ENCODE measurements at regions not wholly inside any gene's neighbourhood (a gene's known extent, or its start where the extent isn't known, plus 50 kb on each side); places are given as distances from the start of the nearest gene placed in this dataset.

DNA sequence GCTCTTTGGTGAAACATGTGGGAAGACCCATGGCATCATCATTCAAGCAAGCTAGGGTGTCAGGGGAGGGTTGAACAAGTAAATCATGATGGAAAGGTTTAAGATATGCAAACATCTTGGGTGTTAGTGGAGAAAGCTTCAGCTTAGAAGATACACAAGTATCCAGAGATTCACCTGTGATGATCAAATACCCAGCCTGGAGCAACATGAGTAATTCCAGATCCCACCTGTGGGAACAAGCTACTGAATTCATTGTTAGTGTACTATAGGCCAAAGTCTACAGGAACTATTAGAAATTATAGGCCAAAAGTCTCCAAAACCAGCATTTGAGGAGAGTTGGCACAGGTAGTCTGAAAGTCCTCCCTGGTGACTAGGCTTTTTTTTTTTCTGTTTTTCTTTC, 499.9 kb downstream of the NUF2 start:
- no peak for DNase-seq

DNA sequence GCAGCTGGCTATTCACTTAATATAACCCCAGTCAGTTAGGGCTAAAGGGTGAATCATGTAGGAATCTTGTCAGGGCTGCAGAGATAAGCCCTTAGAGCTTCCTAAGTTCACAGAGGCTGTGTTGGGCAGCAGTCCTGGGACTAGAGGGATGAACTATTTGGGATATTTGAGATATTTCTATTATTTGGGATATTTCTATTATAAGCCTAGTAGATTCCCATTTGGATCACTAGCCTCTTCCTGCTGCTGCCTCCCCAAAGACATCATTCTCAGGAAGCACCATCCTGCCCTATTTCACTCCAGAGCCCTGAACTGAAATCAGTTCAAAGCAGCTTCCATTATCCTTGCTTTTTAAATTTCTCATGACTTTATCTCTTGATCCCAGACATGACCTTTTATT, 501.3 kb downstream of the NUF2 start:
- no peak for DNase-seq

DNA sequence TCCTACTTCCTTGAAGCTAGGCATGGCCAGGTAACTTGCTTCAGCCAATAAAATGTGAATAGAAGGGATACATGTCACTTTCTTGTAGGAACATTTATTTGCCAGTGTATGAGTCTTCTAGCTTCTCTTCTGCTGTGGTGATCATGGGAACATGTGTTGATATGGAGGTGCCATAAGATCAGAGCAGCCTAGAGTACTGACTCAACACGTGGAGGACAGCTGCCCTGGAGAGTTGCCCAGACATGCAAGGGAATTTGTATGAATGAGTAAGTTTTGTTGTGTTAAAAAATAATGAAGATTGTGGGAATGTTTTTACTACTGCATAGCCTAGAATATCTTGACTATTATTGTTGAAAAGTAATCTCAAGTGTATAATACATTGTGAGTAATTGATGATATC, 502.3 kb downstream of the NUF2 start:
- no peak for DNase-seq

DNA sequence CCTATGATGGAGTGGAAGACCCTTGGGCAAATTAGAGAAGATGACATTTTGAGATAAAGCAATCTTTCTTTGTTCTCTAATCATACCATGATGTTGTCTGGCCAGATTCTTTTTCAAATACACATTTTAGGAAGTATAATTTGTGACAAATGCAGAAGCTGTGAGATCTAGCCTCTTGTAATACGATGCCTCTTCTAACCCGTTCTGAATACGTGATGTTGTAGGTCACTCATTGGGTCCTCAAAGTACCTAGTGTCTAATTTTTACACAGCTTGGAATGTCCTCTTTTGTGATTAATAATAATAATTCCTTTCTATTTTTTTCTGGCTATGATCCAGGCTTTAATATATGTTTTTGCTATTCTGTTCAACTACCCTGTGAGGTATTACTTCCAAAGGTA, 502.7 kb downstream of the NUF2 start:
- DNase-seq = no peak

DNA sequence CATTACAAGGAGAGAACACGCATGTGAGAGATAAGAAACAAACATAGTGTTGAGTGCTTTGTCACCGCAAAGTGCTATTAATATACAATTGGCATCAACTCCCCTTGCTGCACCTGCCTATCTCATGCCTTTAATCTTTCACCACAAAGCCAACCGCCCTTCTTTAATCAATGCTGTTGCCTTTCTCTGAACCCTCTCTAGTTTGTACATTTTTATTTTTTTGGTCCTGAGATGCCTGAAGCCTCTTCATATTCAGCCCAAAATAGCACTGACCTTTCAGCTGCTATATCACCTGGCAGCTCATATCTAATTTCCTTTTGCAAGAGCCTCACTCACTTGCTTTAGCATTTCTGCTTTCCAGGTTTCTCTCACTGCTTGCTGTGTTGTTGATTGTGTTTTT, 504.7 kb downstream of the NUF2 start:
- DNase-seq = no peak

DNA sequence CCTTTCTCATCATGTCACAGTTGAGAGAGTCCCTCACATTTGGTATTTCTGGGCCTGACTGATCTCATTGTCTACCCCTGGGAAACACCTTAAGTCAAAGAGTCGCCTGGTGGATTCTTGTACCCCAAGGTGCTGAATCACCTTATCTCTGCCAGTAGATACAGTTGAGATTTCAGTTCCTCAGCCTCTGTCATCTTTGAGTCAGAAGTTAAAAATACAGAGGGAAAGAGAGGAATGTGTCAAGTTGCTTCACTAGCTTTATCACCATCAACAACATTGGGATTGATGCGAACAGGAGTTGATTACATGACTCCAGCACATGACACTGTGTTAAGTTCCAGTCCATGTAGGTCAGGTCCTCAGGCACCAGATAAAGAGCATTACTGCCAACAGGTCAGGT, 513.0 kb downstream of the NUF2 start:
- DNase-seq = no peak

DNA sequence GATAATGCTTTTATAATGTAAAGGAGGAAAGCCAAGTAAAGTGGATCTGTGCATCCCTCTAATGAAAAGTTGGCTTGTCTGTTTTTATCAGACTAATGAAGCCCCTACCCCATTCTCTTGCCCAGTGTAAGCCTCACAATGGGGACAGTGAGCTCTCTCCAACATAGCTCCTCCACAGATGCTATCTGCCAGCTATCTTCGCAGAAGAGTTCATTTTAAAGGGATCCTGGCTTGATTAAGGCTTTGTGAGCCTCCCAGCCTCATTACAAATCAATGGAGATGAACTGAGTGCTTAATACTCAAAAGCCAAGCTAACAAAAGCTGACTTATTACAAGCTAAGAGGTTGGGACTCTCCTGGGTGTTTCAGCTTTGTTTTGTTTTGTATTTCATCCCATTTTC, 514.7 kb downstream of the NUF2 start:
- no peak for DNase-seq

DNA sequence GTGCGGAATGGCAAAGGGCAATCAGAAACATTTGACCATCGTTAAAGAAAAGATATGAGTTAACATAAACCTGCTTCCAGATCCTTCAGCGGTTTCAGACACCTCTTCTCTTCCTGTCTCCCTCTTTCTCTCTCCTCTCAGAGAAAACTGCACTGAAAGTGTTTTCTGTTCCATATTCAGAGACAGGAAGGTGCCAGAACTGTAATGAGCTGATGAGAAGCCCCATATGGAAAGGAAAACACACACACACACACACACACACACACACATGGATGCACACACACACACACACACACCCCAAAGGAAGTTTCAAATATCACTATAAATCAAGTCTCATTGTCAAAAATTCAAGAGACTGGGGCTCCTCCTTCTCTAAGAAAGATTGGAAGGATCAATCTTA, 515.5 kb downstream of the NUF2 start:
- no peak for DNase-seq

DNA sequence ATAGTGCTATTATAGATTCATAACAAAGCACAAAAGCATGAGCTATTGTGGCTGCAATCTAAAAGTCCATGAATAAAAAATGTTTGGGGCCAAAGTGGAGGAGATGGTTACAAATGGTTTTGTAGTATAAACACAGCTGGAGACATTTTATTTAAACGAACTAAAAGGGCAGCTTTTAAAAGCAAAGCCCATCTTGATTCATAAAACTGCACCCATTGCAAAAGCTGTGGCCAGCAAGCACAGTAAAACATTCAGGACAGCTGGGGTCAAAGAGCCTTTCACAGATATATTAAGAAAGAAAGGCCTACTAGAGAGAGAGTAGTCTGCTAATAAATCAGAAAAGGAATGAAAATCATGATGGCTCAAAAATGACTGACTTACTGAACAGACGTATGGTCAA, 520.8 kb downstream of the NUF2 start:
- no peak for DNase-seq

DNA sequence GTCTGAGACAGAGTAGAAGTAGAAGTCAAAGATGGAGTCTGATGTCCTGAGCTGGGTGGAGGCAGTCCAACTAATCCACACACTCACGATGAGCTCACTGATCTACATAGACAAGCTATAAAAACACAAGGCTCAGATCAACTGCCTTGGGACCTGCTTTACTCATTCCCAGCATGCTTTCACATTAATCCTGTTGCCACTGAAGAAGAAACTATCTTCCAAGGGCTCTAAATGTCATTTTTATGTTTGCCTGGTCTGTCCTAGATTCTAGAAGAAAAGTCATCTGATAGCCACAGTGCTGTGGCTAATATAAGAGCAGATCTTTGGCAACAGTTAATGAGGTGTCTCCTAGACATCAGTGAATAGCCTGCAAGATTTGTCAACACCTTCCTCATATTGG, 522.7 kb downstream of the NUF2 start:
- DNase-seq = no peak

DNA sequence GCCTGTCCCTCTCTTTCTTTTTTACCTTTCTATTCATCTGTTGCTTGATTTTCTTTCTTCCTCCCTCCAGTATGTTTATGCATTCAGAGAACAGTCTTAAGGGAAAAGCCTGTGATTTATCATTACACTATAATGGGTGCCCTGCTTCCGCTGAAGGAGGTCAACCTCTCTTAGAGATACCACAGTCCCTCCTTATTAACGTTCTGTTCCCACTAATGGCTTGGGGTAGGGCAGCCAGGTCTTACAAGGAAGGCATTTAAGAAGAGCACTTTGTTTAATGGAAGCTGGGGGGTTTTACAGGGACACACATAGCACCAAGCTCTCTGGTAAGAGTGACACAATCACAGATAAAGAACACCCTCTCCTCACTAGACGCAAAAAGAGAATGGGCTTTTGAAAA, 523.5 kb downstream of the NUF2 start:
- DNase-seq = no peak

DNA sequence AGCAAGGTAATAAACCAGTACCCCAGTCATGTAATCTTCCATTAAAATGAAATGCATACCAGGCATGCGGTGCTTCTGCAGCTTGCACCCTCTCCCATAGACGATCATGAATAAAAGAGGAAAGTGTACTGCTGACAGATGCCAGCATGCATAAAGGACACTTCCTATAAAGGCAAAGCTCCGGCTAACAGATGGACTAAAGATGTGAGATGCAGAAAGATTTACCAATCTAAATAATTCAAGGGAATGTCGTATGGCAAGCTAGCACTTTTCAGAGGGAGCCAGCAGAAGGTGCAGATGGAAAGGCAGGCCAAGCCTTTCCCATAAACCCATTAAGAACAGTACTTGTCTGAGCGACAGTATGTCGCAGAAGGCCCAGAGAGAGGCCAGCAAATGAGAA, 542.0 kb downstream of the NUF2 start:
- no peak for DNase-seq

DNA sequence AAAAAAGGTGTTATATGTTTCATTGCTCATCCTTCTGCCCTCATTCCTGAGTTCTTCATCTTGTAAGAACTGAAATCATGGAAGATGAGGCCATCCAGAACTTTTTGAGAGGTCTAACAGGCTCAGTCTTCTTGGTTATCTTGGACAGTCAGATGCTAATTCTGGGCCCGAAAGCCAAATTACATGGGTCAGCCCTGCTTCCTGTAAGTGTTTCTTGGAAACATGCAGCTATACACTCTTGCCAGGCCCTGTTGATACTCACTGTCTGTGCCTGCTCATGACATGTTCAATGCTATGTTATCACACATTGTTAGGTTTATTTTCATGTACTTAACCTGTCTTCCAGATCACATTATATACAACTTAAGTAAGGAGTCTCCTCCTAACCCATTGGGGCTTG, 542.5 kb downstream of the NUF2 start:
- no peak for DNase-seq

DNA sequence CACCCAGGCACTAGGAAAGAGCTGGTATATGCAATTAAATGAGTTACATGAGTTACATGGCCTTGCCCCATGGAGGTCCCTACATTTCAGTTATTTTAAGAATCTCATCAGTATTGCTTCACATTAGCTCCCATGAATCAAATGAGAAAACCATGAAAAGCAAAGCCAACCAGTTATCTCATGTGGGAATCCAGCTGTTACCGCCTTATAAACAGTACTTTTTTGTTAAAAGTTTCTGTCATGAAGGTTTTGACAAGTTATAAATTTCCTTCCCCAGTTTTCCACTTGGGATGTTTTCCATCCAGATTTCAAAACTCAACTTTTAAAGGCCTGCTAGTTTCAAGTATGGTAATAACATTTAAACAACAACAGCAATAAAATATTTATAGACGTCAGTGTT, 544.8 kb downstream of the NUF2 start:
- DNase-seq = no peak

DNA sequence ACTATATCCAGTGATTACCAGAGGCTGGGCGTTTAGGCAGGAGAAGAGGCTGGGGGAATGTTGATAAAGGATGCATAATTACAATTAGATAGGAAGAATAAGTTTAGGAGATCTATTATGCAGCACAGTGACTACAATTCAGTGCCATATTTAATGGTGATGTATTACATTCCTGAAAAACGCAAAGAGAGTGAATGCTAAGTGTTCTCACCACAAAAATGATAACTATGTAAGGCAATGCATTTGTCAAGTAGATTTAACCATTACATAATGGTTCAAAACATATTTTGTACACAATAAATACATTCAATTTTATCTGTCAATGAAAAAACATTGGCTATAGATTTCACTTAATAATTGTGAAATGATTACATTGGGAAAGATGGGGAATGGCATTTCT, 548.9 kb downstream of the NUF2 start:
- no peak for DNase-seq

DNA sequence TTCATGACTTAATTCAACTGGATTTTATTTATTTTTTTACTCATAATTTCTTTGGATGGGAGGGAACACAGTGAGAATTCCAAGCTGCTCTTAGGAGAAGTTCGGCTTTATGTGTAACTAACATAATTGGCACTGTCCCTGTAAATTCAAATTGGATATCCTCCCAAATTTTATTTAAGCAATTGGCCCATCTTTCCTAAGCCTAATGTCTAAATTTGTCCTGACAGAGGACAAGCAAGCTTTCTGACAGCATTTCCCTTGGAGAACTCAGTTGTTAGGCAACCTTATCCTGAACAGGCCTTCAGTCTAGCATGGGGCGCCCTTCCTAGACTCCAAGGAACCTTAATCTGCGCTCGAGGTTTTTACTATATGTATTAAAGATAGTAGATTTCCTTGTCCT, 550.3 kb downstream of the NUF2 start:
- no peak for DNase-seq

DNA sequence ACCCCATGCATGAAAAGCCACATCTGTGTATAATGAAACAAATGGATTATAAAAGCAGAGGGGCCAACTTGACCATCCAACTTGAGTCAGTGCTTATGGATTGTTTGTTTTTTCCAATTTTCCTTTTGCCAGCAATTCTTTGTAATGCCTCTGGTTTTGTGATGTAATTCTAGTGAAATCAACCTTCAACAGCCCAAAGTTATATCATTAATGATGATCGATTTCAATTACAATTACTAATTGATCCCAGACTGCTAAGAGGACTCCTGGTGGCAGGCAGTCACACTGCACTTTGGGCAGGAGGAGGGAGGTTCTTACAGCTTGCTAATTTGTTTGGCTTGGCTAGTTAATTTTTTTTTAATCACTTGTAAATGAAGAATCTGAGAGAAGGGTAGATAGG, 552.3 kb downstream of the NUF2 start:
- DNase-seq = no peak

DNA sequence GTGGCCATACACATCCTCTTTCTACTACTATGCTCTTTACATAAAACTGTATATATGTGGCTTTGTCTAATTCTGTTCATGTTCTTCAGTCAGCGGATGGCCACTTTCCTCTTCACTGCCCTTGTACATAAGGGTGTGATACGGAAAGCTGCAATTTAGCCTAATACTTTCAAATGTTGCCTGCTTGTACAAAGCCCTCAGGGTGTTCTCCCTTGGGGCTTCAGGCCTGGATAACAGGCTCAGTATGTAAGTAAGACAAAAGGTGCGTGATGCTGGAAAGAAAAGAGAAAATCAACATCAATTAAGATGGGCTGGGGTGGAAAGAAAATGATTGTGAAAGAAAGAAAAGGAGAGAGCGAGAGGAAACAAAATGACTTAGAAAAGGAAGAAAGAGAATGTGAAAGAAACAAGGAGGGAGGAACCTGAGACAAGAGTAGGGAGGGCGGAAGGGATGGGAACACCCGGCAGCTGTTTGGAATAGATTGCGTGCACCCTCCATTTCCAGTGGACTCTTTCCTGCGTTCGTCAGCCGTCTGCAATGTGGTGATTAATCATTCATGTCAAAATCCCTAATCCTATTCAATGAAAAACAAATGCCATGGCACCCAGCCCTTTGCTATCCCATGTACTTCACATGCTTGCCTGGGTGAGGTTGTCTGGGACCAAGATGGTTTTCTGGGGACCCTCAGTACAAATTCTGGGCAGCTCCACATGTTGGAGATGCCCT, 553.6 kb downstream of the NUF2 start:
- DNase-seq = no peak

DNA sequence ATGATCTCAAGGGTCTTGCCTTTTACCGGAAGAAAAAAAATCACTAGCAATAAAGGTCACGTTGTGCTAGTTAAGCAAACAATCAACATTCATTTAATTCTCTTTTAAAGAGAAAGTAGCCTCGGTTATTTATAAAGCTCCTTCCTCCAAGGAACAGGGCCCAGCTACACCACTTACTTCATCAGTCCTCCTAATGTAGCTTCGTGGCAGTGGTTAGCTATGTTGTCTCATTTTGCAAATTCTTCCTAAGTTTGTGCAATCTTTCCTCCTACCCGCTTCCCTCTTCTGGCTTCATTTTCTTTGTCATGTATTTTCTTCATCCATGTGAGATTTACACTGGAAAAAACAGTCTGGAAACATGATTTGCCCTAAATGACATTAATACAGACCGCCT, 554.2 kb downstream of the NUF2 start:
- DNase-seq = no peak

DNA sequence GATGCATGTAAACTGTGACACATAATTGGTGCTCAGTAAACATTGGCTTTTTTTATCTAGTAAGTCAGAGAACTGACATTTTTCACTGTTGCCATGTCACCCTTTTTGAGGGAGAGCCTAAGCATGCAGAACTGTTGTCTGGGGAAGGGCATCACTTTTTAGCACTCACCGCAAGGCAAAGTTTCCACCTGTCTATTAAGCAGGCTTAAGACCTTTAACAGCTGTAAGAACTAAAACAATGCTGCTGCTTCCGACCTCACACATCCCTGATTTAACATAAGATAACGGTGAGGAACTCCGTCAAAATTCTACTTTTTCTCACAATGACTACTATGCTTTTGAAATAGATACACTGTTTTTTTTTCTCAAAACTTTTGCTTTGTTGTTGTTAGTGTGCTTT, 554.8 kb downstream of the NUF2 start:
- no peak for DNase-seq

DNA sequence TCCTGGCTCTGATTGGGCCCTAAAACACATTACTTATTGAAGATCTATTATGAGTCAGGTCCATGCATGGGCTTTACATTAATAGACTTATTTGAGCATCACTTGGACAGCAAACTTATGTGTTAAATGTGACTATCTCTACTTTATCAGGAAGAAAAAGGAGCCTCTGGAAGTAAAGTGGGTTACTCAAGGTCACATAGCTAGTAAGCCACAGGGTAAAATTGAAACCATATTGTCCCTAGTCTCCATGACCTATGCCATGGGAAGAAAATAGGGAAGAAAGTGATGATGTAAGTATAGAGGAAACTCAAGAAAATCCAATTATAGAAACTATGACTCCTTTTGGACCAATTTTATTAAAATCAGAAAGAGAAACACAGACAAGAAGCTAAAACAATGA, 555.3 kb downstream of the NUF2 start:
- DNase-seq = no peak

DNA sequence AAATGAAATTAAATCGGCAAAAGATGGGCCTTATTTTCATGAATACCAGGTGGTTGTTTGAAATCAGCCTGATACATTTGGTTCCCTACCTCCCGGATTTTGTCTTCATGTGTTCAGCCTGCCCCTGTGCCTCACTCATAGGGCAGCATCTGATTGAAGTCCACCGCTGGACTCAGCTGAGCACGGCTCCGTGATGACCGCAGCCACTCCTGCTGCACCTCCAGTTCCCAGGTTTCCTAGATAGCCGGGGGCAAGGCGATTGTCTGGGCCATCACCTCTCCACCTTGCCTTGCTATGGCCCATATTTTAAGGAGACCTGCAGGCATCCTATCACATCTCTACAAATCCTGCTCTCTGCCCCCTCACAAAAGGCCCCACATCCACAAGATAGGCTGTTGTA, 563.8 kb downstream of the NUF2 start:
- DNase-seq = no peak

DNA sequence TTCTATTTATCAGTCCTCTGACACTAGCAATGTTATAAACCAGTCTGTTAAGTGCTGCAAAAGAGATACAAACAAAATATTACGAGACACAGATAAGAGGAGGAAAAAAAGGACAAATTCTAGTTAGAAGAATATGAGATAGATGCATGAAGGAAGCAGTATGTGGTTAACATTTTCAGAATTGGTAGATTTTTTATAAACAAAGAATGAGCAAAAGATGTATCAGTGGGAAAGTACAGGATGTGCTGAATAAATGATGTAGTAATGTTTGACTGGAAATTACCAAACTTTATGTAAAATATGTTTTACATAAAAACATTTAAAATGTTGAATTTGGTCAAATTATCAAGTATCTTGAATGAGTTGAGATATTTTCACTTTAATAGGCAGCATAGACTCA, 574.2 kb downstream of the NUF2 start:
- no peak for DNase-seq

DNA sequence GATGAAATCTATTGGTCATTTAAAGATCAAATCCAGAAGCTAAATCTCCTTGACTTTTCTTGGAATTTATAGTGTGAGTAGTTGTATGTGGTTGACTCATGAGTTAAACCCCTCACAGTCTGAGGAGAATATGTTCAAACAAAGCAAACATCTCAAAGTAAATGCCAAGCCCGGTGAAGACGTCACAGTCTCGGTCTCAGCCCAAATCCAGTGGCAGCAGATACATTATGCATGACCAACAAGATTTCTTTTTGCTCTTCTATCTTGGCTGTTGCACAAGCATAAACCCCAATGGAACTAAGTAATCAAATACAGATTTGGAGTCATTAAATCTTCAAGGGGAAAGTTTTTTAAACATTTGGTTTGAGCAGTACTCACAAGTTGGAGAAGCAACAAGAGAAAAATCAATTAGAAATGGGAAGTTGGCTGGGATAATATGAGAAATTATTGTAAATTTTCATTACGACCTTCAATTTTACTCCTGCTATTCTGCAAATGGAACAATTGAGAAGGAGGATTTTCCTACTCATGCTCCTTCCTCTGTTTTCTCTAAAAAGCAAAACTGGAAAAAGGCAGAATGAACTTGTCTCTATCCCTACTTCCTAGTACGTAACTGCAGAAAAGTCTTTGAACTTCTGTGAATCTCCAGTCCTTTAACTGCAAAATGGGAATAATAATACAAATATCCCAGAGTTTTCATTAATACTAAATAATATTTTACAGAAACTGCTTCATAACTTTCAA, 575.8 kb downstream of the NUF2 start:
- no peak for DNase-seq

DNA sequence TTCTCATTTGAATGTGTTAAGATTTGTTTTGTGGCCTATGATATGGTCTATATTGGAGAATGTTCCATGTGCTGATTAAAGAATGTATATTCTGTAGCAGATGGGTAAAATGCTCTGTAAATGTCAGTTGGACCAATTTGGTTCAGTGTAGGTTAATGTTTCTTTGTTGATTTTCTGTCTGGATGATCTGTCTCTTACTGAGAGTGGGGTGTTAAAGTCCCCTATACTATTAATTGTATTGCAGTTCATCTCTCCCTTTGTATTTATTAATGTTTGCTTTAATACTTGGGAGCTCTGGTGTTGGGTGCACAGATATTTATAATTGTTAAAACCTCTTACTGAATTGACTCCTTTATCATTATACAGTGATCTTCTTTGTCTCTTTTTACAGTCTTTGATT, 584.5 kb downstream of the NUF2 start:
- no peak for DNase-seq
